PFSK-1 (cell line): ENCODE measurements at regions not wholly inside any gene's neighbourhood (a gene's known extent, or its start where the extent isn't known, plus 50 kb on each side); places are given as distances from the start of the nearest gene placed in this dataset.

Source experiments
- FOXP2 ChIP-seq: optimal IDR thresholded peaks from 2 replicates; pipeline ENCODE3; 2011; ENCODE audit warnings: borderline replicate concordance, control low read depth, inconsistent platforms; ENCODE audit not compliant: insufficient read depth; ENCODE audit errors: extremely low read length, extremely low read depth
- POLR2AphosphoS5 ChIP-seq: IDR thresholded peaks from 2 replicates; pipeline ENCODE4 v1.6.1; 2012; ENCODE audit warnings: low read depth, mild to moderate bottlenecking, control low read depth, low read length, moderate library complexity
- SIN3A ChIP-seq: IDR thresholded peaks from 2 replicates; pipeline ENCODE4 v1.6.1; 2012; ENCODE audit warnings: mild to moderate bottlenecking, low read length, moderate library complexity, borderline replicate concordance; ENCODE audit not compliant: insufficient read depth
- TAF1 ChIP-seq: IDR thresholded peaks from 2 replicates; pipeline ENCODE4 v1.6.1; 2012; ENCODE audit warnings: low read length, control low read depth, borderline replicate concordance; ENCODE audit not compliant: insufficient read depth
- TF ChIP-seq, protein P1 (sequence below), 2 experiments: IDR thresholded peaks; 2 replicates each; pipeline versions ENCODE4 v1.6.1 to v1.8.0; 2011 to 2012; ENCODE audit warnings: low read depth in 2 of 2, low read length in 2 of 2, control low read depth in 1 of 2, inconsistent platforms in 1 of 2, mild to moderate bottlenecking in 1 of 2, moderate library complexity in 1 of 2; ENCODE audit not compliant: insufficient read depth in 1 of 2

DNA sequence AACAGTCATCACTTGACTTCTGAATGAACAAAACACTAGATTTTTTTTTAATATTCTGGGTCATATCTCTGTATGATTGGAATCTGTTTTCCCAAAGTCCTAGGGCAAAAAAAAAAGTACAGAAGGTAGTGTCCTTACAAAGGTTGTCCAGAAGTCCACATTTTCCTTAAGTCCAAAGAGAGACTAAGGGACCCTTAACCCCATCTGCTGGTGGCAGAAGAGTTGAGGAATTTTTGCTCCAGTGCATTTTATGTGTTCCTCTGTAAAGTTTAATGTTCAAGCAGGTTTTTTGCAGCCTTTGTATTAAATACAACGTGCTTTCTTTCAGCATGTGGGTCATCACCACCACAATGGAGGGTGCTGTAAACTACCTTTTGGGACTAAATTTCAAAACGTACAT lies 215.9 kb downstream of the SP3 start:
- TF ChIP-seq TAF1 (no peak), POLR2AphosphoS5 (no peak)
- TF ChIP-seq, protein P1, sequence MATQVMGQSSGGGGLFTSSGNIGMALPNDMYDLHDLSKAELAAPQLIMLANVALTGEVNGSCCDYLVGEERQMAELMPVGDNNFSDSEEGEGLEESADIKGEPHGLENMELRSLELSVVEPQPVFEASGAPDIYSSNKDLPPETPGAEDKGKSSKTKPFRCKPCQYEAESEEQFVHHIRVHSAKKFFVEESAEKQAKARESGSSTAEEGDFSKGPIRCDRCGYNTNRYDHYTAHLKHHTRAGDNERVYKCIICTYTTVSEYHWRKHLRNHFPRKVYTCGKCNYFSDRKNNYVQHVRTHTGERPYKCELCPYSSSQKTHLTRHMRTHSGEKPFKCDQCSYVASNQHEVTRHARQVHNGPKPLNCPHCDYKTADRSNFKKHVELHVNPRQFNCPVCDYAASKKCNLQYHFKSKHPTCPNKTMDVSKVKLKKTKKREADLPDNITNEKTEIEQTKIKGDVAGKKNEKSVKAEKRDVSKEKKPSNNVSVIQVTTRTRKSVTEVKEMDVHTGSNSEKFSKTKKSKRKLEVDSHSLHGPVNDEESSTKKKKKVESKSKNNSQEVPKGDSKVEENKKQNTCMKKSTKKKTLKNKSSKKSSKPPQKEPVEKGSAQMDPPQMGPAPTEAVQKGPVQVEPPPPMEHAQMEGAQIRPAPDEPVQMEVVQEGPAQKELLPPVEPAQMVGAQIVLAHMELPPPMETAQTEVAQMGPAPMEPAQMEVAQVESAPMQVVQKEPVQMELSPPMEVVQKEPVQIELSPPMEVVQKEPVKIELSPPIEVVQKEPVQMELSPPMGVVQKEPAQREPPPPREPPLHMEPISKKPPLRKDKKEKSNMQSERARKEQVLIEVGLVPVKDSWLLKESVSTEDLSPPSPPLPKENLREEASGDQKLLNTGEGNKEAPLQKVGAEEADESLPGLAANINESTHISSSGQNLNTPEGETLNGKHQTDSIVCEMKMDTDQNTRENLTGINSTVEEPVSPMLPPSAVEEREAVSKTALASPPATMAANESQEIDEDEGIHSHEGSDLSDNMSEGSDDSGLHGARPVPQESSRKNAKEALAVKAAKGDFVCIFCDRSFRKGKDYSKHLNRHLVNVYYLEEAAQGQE (IDR thresholded peaks at IDR 0.05; ENCODE audit: insufficient read depth in 1 of 2, low read depth in 2 of 2, low read length in 2 of 2), result no peak

DNA sequence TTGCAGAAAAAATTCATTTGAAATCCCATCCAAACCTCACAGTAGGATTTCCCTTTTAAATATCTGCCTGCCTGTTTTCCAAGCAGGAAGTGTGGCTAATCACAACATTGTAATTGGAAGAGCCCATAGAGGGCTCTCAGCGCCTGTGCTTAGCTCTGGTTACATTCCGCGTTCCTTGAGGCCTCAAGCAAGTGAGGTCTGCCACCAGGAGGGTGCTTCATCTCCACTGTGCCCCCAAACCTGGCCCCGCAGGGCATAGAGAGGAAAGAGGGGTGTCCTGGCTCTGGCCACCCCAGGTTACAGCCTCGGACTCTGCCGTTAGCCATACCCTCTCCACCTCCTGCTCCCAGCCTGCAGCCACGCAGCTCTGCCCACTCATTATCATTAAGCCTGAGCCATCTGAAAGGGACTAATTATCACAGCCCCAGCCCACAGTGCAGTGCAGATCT lies 214.8 kb downstream of the SP3 start:
- TF ChIP-seq POLR2AphosphoS5, result no peak
- TF ChIP-seq, protein P1 (IDR thresholded peaks at IDR 0.05; ENCODE audit: insufficient read depth in 1 of 2, low read depth in 2 of 2, low read length in 2 of 2), result no peak
- TF ChIP-seq SIN3A, result no peak
- no peak for TF ChIP-seq TAF1
- no peak for TF ChIP-seq FOXP2

DNA sequence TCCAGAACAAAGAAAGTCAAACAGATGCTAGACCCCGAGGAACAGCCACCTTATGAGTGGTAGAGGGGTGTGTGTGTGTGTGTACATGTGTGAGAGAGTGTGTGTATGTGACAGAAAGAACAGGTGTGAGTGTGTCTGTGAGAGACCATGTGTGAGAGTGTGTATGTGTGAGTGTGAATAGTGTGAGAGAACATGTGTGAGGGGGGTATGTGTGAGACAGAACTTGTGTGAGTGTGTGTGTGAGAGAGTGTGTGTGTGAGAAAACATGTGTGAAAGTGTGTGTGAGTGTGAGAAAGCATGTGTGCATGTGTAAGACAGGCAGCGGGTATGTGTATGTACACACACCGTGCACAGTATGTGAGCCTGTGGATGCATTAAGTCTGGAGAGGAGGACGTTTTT lies 214.3 kb downstream of the SP3 start:
- TF ChIP-seq, protein P1 (IDR thresholded peaks at IDR 0.05; ENCODE audit: insufficient read depth in 1 of 2, low read depth in 2 of 2, low read length in 2 of 2), result no peak

DNA sequence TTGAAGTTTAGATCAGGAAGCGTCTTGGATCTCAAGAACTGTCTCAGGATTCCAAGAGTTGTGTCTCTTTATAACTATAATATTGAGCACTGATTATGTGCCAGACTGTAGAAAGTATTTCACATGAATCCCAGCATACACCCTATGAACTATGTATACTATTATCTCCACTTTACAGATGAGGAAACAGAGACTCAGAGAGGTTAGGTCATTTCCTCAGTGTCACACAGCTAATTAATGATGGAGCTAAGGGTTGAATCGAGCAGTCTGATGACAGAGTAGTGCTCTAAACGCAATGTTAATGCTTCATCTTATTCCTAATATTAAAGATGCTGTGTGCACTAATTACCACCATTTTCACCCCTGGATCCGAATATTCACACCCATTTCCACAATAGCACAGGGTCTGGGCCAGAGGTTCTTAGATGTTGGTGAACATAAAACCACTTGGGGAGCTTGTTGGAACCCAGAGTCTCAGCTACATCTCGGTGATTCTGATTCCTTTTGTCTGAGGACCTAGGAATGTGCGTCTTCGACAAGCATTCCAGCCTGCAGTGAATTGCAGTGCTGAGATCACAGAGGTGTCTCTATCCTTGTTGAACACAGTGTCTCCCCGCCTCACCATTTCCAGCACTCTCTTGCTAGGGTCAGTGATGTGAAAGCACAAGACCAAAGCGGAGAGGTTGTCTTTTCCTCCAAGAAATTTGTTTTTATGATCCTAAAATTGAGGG lies 213.8 kb downstream of the SP3 start:
- TF ChIP-seq POLR2AphosphoS5, result no peak
- TF ChIP-seq, protein P1 (IDR thresholded peaks at IDR 0.05; ENCODE audit: insufficient read depth in 1 of 2, low read depth in 2 of 2, low read length in 2 of 2), result no peak
- TF ChIP-seq FOXP2, result no peak
- no peak for TF ChIP-seq SIN3A
- no peak for TF ChIP-seq TAF1

DNA sequence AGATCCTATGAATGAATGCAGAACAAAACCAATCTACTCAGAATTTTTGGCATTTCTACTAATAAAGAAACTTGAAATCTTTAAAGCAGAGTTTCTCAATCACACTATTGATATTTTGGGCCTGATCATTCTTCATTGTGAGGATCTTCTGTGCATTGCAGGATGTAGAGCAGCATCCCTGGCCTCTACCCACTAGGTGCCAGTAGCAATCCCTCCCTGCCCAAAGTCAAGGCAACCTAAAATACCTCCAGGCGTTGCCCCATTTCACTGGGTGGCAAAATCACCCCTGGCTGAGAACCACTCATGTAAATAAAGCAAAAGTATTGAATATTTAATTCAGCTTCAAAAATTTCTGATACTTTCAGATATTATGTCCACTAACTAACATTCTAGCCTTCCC lies 213.0 kb downstream of the SP3 start:
- TF ChIP-seq, protein P1 (IDR thresholded peaks at IDR 0.05; ENCODE audit: insufficient read depth in 1 of 2, low read depth in 2 of 2, low read length in 2 of 2), result no peak
- no peak for TF ChIP-seq FOXP2
- TF ChIP-seq POLR2AphosphoS5, result no peak
- TF ChIP-seq TAF1, result no peak
- no peak for TF ChIP-seq SIN3A
